Retinal pigment epithelial cell (primary cell): ENCODE measurements at regions not wholly inside any gene's neighbourhood (a gene's known extent, or its start where the extent isn't known, plus 50 kb on each side); places are given as distances from the start of the nearest gene placed in this dataset.
A peak's percentile ranks its signal among the peaks of the same experiment; 100 is the strongest.

Source experiments
- DNase-seq: peaks from one replicate; pipeline ENCODE4 v3.0.0-alpha.2; 2010; ENCODE audit warnings: low read depth
- H3K4me3 ChIP-seq: 2 replicates; pipeline ENCODE4 v1.5.1; 2011; ENCODE audit warnings: mild to moderate bottlenecking, low read length, control low read depth, moderate library complexity
- TF ChIP-seq, protein P1 (sequence below): conservative IDR thresholded peaks from 2 replicates; pipeline ENCODE4 v1.5.1; 2011; ENCODE audit warnings: low read depth, low read length, control low read depth, inconsistent platforms

GRCh38 chr2:138184428-138184827 lies 220.2 kb downstream of the HNMT start:
- DNase-seq, result no peak
- H3K4me3 ChIP-seq, result no peak overlapping the region
- TF ChIP-seq, protein P1, sequence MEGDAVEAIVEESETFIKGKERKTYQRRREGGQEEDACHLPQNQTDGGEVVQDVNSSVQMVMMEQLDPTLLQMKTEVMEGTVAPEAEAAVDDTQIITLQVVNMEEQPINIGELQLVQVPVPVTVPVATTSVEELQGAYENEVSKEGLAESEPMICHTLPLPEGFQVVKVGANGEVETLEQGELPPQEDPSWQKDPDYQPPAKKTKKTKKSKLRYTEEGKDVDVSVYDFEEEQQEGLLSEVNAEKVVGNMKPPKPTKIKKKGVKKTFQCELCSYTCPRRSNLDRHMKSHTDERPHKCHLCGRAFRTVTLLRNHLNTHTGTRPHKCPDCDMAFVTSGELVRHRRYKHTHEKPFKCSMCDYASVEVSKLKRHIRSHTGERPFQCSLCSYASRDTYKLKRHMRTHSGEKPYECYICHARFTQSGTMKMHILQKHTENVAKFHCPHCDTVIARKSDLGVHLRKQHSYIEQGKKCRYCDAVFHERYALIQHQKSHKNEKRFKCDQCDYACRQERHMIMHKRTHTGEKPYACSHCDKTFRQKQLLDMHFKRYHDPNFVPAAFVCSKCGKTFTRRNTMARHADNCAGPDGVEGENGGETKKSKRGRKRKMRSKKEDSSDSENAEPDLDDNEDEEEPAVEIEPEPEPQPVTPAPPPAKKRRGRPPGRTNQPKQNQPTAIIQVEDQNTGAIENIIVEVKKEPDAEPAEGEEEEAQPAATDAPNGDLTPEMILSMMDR, result no peak

DNA sequence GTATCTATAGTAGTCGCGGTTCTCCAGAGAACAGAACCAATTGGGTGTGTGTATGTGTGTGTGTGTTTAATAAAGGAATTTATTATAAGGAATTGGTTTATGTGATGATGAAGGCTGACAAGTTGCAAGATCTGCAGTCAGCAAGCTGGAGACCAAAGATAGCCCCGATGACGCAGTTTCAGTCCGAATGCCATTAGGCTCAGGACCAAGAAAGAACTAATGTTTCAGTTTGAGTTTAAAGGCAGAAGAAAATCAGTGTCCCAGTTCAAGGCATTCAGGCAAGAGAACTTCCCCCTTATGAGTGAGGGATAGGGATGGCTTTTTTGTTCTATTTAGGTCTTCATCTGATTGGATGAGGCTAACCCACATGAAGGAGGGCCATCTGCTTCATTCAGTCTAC lies 221.6 kb downstream of the HNMT start:
- TF ChIP-seq, protein P1, result no peak
- H3K4me3 ChIP-seq, result no peak overlapping the region
- no peak for DNase-seq

- TF ChIP-seq, protein P1, result no peak
- DNase-seq, result no peak
- H3K4me3 ChIP-seq, result no peak overlapping the region
These were observed 222.9 kb downstream of the HNMT start for GRCh38 chr2:138187221-138187620.

- TF ChIP-seq, protein P1, result no peak
- no peak overlapping the region for H3K4me3 ChIP-seq
- no peak for DNase-seq
These were observed 226.7 kb downstream of the HNMT start for GRCh38 chr2:138190999-138191398.

DNA sequence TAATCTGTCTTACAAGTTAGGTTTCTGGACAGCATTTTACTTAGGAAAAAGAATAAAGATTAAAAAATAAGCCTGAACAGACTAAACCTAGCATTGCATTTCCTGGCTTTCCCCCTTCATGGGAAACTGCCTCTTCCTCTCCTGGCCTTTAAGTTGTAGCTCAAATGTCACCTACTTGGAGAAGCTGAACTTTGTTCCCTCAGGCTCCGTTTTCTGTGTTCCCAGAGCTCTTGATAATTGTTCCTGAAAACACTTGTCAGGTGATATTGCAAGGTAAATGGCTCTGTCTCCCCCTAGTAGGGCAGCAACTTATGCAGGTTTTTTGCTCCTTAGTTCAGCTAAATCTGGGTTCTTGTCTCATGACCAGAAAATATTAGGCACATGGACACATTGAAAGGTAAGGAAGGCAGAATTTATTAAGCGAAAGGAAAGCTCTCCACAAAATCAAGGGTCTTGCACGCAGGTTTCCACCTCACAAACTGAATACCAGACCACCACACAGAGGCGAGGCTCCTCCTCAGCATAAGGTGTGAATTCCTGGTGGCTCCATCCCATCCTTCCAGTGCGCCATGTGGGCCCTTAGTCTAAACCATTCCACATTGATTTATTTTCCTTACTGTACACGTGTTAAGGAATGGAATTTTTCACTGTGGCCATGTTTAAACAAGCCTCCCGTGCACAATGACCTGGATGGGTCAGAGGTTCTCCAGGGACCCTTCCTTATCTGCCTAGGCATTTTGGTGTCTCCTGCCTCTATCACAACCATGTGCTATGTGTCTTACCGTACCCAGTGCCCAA lies 229.3 kb downstream of the HNMT start:
- no peak overlapping the region for H3K4me3 ChIP-seq

DNA sequence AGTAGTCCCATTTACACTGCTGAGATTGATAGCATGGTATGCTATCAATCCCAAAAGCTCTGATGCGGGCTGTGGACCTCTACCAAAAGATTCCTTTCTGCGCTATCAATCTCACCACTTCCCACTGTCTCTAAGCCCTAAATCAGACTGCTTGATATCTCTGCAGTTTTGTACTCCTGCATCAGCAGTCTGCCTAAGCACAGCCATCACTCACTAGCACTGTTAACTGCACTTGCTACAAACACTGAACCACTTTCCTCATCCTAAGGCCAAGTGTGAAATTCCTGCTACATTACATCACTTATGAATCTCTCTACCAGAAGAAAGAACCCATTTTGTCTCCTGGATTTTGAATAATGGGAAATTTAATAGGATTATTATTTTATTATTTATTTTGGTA lies 237.0 kb downstream of the HNMT start:
- peak; percentile 62 for DNase-seq
- H3K4me3 ChIP-seq, result no peak overlapping the region
- TF ChIP-seq, protein P1, result no peak

More for the DNA sequence above, 229.3 kb downstream of the HNMT start:
- TF ChIP-seq, protein P1, result no peak
- DNase-seq, result no peak

DNA sequence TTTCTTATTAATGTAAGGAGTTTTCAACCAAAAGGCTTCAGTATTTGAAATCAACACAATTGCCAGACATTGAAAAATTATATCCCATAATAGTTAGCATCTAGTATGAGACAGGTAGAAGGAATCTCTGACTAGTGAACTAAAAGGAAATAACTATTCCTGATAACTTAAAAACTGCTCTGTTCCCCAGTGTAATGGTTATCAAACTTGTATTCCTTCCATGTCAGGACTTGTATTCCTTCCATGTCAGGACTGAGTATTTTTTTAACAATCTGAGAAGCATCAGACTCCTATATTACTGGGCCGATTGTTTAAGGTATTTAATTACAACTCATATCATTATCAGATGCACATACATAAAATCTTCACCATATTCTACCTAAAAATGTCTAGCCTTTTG lies 238.5 kb downstream of the HNMT start:
- TF ChIP-seq, protein P1, result no peak
- no peak for DNase-seq
- no peak overlapping the region for H3K4me3 ChIP-seq
